BJ (cell line): ENCODE measurements at regions not wholly inside any gene's neighbourhood (a gene's known extent, or its start where the extent isn't known, plus 50 kb on each side); places are given as distances from the start of the nearest gene placed in this dataset.

Experiments used
- CTCF ChIA-PET: fragments of 350-600 bp; formaldehyde crosslinking; extraction: SDS; loops from one replicate; lab custom pipeline; 2021; ENCODE audit warnings: antibody characterized with exemption, inconsistent platforms; lab: Yijun Ruan, JAX
- POLR2A ChIA-PET: fragments of 300-600 bp; sonication (Branson Sonifier 250); formaldehyde crosslinking; extraction: SDS; loops from one replicate; lab custom pipeline; 2021; ENCODE audit warnings: antibody characterized with exemption; lab: Charles Lee
- DNase-seq: peaks from one replicate; pipeline ENCODE4 v3.0.0-alpha.2; 2011; ENCODE audit warnings: low read depth
- H3K27me3 ChIP-seq: 2 replicates; pipeline ENCODE4 v1.6.0; 2011; ENCODE audit warnings: low read length; ENCODE audit not compliant: control insufficient read depth, insufficient read depth
- H3K36me3 ChIP-seq: 2 replicates; pipeline ENCODE4 v1.5.1; 2011; ENCODE audit warnings: low read length; ENCODE audit not compliant: control insufficient read depth, insufficient read depth
- H3K4me3 ChIP-seq: 2 replicates; pipeline ENCODE4 v1.5.1; 2011; ENCODE audit warnings: low read depth, mild to moderate bottlenecking, control low read depth, low read length
- TF ChIP-seq, protein P1 (sequence below): IDR thresholded peaks from 2 replicates; pipeline ENCODE4 v1.5.1; 2011; ENCODE audit warnings: low read depth, mild to moderate bottlenecking, control low read depth, inconsistent platforms, low read length, moderate library complexity; ENCODE audit not compliant: insufficient read depth

DNA sequence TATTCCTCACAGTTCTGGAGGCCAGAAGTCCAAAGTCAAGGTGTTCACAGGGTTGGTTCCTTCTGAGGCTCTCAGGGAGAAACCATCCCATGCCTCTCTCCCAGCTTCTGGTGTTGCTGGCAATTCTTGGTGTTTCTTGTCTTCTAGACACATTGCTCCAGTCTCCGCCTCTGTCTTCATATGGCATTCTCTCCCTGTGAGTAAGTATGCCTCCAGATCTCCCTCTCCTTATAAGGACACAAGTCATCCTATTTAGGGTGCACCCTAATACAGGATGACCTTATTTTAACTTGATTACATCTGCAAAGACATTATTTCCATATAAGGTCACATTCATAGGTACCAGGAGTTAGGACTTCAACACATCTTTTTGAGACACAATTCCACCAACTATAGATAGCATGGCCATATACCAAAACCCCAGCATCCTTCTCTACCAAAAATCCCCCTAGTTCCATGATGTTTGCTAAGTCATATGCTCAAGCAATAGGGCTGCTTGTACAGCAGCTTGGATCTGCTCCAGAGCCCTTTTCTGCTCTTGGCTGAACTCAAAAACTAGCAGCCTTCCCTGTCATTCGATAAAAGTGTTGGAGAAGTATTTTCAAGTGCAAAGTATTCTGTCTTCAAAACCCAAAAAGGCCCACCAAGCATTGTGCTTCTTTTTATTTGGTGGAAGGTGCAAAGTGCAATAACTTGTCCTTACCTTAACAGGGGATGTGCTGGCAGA is 79.2 kb upstream of the CMKLR1 start:
- Histone ChIP-seq H3K27me3 (no peaks in the 10 kb centered on the region), H3K4me3 (no peak overlapping the region), H3K36me3 (no peaks in the 10 kb centered on the region)
- POLR2A ChIA-PET = no interaction called here
- DNase-seq = no peak
- TF ChIP-seq, protein P1, sequence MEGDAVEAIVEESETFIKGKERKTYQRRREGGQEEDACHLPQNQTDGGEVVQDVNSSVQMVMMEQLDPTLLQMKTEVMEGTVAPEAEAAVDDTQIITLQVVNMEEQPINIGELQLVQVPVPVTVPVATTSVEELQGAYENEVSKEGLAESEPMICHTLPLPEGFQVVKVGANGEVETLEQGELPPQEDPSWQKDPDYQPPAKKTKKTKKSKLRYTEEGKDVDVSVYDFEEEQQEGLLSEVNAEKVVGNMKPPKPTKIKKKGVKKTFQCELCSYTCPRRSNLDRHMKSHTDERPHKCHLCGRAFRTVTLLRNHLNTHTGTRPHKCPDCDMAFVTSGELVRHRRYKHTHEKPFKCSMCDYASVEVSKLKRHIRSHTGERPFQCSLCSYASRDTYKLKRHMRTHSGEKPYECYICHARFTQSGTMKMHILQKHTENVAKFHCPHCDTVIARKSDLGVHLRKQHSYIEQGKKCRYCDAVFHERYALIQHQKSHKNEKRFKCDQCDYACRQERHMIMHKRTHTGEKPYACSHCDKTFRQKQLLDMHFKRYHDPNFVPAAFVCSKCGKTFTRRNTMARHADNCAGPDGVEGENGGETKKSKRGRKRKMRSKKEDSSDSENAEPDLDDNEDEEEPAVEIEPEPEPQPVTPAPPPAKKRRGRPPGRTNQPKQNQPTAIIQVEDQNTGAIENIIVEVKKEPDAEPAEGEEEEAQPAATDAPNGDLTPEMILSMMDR = no peak
- CTCF ChIA-PET = interaction anchor here (1.0 kb wide), 1 partner anchor 94 kb away, joined by 3 read pairs; no protein-coding TSS in a partner anchor

DNA sequence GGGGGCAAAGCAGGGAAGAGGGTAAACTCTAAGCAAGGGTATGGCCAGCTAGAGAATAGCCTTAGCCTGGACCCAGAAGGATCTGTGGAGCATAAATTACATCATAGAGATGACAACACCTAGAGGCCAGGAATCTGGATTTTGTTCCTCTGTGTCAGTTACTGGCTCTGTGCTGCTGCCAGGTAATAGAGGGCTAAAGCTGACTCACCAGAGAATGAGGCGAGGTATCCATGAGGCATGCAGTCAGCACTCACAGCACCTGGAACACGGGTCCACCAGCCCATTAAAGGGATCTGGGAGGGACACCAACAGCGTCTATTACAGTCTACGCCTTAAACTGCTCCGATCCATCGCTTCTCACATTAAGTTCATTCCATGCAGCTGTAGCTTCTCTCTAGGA is 74.9 kb upstream of the CMKLR1 start:
- Histone ChIP-seq H3K36me3 (no peaks in the 10 kb centered on the region), H3K4me3 (no peak overlapping the region), H3K27me3 (no peaks in the 10 kb centered on the region)
- TF ChIP-seq, protein P1 = no peak
- DNase-seq = no peak
- CTCF ChIA-PET = no interaction called here
- POLR2A ChIA-PET = no interaction called here

DNA sequence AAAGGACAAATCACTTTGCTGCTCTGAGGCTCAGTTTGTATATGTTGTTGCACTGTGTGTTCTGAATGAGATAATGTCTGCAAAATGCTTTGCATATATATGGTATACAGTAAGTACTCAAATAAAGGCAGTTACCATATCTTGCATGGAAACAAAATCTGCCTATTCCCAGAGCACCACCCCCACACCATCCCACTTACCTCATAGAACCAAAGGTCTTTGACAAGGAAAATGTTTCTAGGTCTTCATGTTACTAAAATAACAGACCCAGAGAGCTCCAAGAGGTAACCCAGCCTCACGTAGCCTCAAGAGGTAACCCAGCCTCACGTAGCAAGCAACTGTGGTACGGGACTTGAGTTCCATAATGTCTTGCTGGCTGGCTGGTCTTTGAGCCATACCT is 71.6 kb upstream of the CMKLR1 start:
- TF ChIP-seq, protein P1 = no peak
- H3K4me3 ChIP-seq = no peak overlapping the region
- no peak for DNase-seq
- CTCF ChIA-PET = no interaction called here
- no peaks in the 10 kb centered on the region for H3K36me3 ChIP-seq
- no peaks in the 10 kb centered on the region for H3K27me3 ChIP-seq
- POLR2A ChIA-PET = no interaction called here

- Histone ChIP-seq H3K27me3 (no peaks in the 10 kb centered on the region), H3K36me3 (no peaks in the 10 kb centered on the region), H3K4me3 (no peak overlapping the region)
- ChIA-PET POLR2A (no interaction called here), CTCF (interaction anchor here (1.7 kb wide), 1 partner anchor 10 kb away, joined by 3 read pairs; no protein-coding TSS in a partner anchor)
- no peak for DNase-seq
- TF ChIP-seq, protein P1 = no peak
Measured at GRCh38 chr12:108409481-108409880, 70.4 kb upstream of the CMKLR1 start.

- no peaks in the 10 kb centered on the region for H3K27me3 ChIP-seq
- H3K4me3 ChIP-seq = no peak overlapping the region
- no peak for DNase-seq
- CTCF ChIA-PET = no interaction called here
- TF ChIP-seq, protein P1 = no peak
- no peaks in the 10 kb centered on the region for H3K36me3 ChIP-seq
- POLR2A ChIA-PET = no interaction called here
Measured at GRCh38 chr12:108403952-108404351, 64.8 kb upstream of the CMKLR1 start.
